Adrenal gland (tissue), 5 donors: ENCODE measurements at regions not wholly inside any gene's neighbourhood (a gene's known extent, or its start where the extent isn't known, plus 50 kb on each side); places are given as distances from the start of the nearest gene placed in this dataset.

Source experiments
- POLR2A ChIP-seq, 2 donors: fragments of 450-650 bp; IDR thresholded peaks; one replicate each; pipeline ENCODE4 v1.6.1; 2017; ENCODE audit warnings: antibody characterized with exemption in 2 of 2, mild to moderate bottlenecking in 2 of 2, moderate library complexity in 1 of 2
- TF ChIP-seq, protein P1 (sequence below), 6 experiments: fragments of 450-650 bp in 4 of 6; fragments of 200-600 bp in 2 of 6; sonication (generic) in 1 of 6; IDR thresholded peaks; 1 replicate in 5 of 6; 2 replicates in 1 of 6; pipeline versions ENCODE4 v1.5.1 to v1.8.0; 2016 to 2021; ENCODE audit warnings: antibody characterized with exemption in 6 of 6, mild to moderate bottlenecking in 2 of 6, moderate library complexity in 1 of 6
- donor health status: DM: no; HTN: no; CAD: no.

GRCh38 chr2:217494557-217494956, 508.2 kb downstream of the TNS1 start:
- TF ChIP-seq, protein P1, sequence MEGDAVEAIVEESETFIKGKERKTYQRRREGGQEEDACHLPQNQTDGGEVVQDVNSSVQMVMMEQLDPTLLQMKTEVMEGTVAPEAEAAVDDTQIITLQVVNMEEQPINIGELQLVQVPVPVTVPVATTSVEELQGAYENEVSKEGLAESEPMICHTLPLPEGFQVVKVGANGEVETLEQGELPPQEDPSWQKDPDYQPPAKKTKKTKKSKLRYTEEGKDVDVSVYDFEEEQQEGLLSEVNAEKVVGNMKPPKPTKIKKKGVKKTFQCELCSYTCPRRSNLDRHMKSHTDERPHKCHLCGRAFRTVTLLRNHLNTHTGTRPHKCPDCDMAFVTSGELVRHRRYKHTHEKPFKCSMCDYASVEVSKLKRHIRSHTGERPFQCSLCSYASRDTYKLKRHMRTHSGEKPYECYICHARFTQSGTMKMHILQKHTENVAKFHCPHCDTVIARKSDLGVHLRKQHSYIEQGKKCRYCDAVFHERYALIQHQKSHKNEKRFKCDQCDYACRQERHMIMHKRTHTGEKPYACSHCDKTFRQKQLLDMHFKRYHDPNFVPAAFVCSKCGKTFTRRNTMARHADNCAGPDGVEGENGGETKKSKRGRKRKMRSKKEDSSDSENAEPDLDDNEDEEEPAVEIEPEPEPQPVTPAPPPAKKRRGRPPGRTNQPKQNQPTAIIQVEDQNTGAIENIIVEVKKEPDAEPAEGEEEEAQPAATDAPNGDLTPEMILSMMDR (IDR thresholded peaks at IDR 0.05) = no peak
- TF ChIP-seq POLR2A (IDR thresholded peaks at IDR 0.05) = no peak
